ENCODE measurements at regions not wholly inside any gene's neighbourhood (a gene's known extent, or its start where the extent isn't known, plus 50 kb on each side); places are given as distances from the start of the nearest gene placed in this dataset.
A peak's percentile ranks its signal among the peaks of the same experiment; 100 is the strongest.

DNA sequence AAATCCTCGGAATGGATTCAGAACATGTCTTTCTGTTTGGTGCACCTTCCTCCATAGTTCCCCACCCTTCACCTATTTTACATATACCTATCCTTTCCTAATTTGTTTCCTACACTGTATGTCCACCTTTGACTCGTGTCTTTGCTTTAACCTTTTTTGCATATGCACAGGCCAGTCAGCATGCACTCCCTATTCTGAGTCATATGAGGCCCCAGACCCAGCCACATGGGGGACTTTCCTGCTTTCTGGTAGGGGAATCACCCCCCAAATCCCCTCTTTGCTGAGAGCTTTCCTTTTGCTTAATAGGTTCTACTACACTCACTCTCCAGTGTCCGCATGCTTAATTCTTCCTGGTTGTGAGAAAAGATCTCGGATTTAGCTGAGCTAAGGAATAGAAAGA, 393.8 kb upstream of the IMPG1 start:
- H3K79me1 ChIP-seq (ENCODE audit: low read depth, low read length): no peaks in the 10 kb centered on the region
- H4K8ac ChIP-seq (ENCODE audit: low read depth, low read length): no peak overlapping the region
- H3K4me1 ChIP-seq (ENCODE audit: control insufficient read depth in 2 of 2, insufficient read depth in 1 of 2, low read depth in 1 of 2, low read length in 2 of 2): no peaks in the 10 kb centered on the region
- no peak overlapping the region for H3K4ac ChIP-seq (ENCODE audit: low read length)
- no CpG with 5 or more reads among the region's 4 CpGs for WGBS, 2 donors (ENCODE audit: extremely low coverage in 2 of 2, insufficient read length in 2 of 2, insufficient replicate concordance in 1 of 2)
- H3K4me3 ChIP-seq (ENCODE audit: low read length in 2 of 2): no peak overlapping the region
- H4K91ac ChIP-seq (ENCODE audit: low read depth, low read length, poor library complexity): no peak overlapping the region
- H3K9me3 ChIP-seq (replicated peaks in 1 of 2; ENCODE audit: control insufficient read depth in 2 of 2, insufficient read depth in 1 of 2, low read depth in 1 of 2, low read length in 2 of 2): no peaks in the 10 kb centered on the region
- no peak overlapping the region for H2BK15ac ChIP-seq (ENCODE audit: low read length)
- no peak overlapping the region for H2BK5ac ChIP-seq (ENCODE audit: low read length)
- H3K27ac ChIP-seq (replicated peaks; ENCODE audit: low read length): no peak overlapping the region
- H3K36me3 ChIP-seq (replicated peaks in 1 of 2; ENCODE audit: control insufficient read depth in 2 of 2, insufficient read depth in 2 of 2, low read length in 2 of 2): no peaks in the 10 kb centered on the region
- no peak overlapping the region for H3K18ac ChIP-seq (ENCODE audit: low read length)
- no peak overlapping the region for H3K4me2 ChIP-seq (ENCODE audit: insufficient read depth, low read length, poor library complexity, severe bottlenecking)
- H3K9ac ChIP-seq (ENCODE audit: low read depth, low read length, poor library complexity): no peak overlapping the region
- H3K23ac ChIP-seq (ENCODE audit: low read depth, low read length, poor library complexity): no peak overlapping the region
- H2AFZ ChIP-seq (ENCODE audit: low read length): no peak overlapping the region
- no peak overlapping the region for H2AK5ac ChIP-seq (ENCODE audit: low read depth, low read length)
- H3K14ac ChIP-seq (ENCODE audit: low read length): no peak overlapping the region
- H2BK12ac ChIP-seq (ENCODE audit: low read length): no peak overlapping the region
- H3K27me3 ChIP-seq (ENCODE audit: control insufficient read depth in 3 of 3, insufficient read depth in 3 of 3, low read depth in 1 of 3, low read length in 3 of 3): no peaks in the 10 kb centered on the region
- no peak for DNase-seq (ENCODE audit: low spot score)
- no peak overlapping the region for H2BK120ac ChIP-seq (ENCODE audit: low read depth, low read length)

DNA sequence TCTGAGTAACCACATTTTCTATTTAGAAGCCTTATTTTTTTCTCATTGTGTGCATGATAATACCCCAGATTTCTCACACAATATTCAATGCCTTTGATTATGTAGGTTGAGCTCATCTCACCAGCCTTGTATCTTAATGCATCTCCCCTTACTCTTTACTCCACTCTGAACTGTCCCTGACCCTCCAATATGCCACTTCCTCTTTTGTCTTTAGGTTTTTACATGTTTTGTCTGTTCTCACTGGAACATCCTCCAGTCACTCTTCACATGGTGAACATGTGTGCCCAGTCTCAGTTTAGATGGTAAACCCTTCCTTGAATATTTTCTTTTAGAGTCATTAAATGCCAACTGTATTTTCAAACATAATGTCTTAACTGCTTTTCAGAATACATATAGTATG, 392.9 kb upstream of the IMPG1 start:
- Histone ChIP-seq H2BK120ac (ENCODE audit: low read depth, low read length) (no peak overlapping the region), H3K27me3 (ENCODE audit: control insufficient read depth in 3 of 3, insufficient read depth in 3 of 3, low read depth in 1 of 3, low read length in 3 of 3) (no peaks in the 10 kb centered on the region), H3K23ac (ENCODE audit: low read depth, low read length, poor library complexity) (no peak overlapping the region), H2AFZ (ENCODE audit: low read length) (no peak overlapping the region), H3K4ac (ENCODE audit: low read length) (no peak overlapping the region), H2BK5ac (ENCODE audit: low read length) (no peak overlapping the region), H3K27ac (replicated peaks; ENCODE audit: low read length) (no peak overlapping the region), H3K4me2 (ENCODE audit: insufficient read depth, low read length, poor library complexity, severe bottlenecking) (no peak overlapping the region), H3K18ac (ENCODE audit: low read length) (no peak overlapping the region), H4K8ac (ENCODE audit: low read depth, low read length) (no peak overlapping the region), H3K9me3 (replicated peaks in 1 of 2; ENCODE audit: control insufficient read depth in 2 of 2, insufficient read depth in 1 of 2, low read depth in 1 of 2, low read length in 2 of 2) (peaks cover 0 to 1% of the 10 kb centered on the region in 2 donors), H3K79me1 (ENCODE audit: low read depth, low read length) (no peaks in the 10 kb centered on the region), H2AK5ac (ENCODE audit: low read depth, low read length) (no peak overlapping the region), H3K36me3 (replicated peaks in 1 of 2; ENCODE audit: control insufficient read depth in 2 of 2, insufficient read depth in 2 of 2, low read length in 2 of 2) (no peaks in the 10 kb centered on the region), H3K4me1 (ENCODE audit: control insufficient read depth in 2 of 2, insufficient read depth in 1 of 2, low read depth in 1 of 2, low read length in 2 of 2) (no peaks in the 10 kb centered on the region), H3K9ac (ENCODE audit: low read depth, low read length, poor library complexity) (no peak overlapping the region), H4K91ac (ENCODE audit: low read depth, low read length, poor library complexity) (no peak overlapping the region), H2BK15ac (ENCODE audit: low read length) (no peak overlapping the region), H3K4me3 (ENCODE audit: low read length in 2 of 2) (no peak overlapping the region), H2BK12ac (ENCODE audit: low read length) (no peak overlapping the region), H3K14ac (ENCODE audit: low read length) (no peak overlapping the region)
- no peak for DNase-seq (ENCODE audit: low spot score)

DNA sequence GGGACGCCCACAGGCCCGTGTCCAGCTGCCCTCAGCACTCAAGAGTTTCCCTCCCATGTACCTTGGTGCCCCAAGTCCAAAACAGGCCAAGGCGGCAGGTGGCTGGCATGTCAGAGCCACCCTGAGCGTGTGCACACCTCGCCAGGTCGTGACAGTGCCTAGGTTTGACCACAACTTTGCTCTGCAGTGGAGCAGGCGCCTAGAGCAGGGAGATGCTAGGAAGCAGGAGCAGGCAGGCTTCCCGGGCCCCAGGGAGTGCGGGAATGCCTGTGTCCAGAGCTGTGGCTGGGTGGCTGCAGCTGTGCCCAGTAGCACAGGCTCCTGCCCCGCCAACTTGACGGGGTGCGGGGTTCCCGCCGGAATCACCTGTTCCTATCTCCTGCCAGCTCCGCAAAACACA, 380.8 kb upstream of the IMPG1 start:
- DNase-seq (ENCODE audit: low spot score): no peak
- Histone ChIP-seq H3K4me1 (ENCODE audit: control insufficient read depth in 2 of 2, insufficient read depth in 1 of 2, low read depth in 1 of 2, low read length in 2 of 2) (no peaks in the 10 kb centered on the region), H3K36me3 (replicated peaks in 1 of 2; ENCODE audit: control insufficient read depth in 2 of 2, insufficient read depth in 2 of 2, low read length in 2 of 2) (no peaks in the 10 kb centered on the region), H2BK15ac (ENCODE audit: low read length) (no peak overlapping the region), H2BK5ac (ENCODE audit: low read length) (no peak overlapping the region), H2BK120ac (ENCODE audit: low read depth, low read length) (no peak overlapping the region), H3K79me1 (ENCODE audit: low read depth, low read length) (no peaks in the 10 kb centered on the region), H4K8ac (ENCODE audit: low read depth, low read length) (no peak overlapping the region), H3K23ac (ENCODE audit: low read depth, low read length, poor library complexity) (peak overlapping the region; percentile 65), H3K27ac (replicated peaks; ENCODE audit: low read length) (no peak overlapping the region), H3K4me2 (ENCODE audit: insufficient read depth, low read length, poor library complexity, severe bottlenecking) (no peak overlapping the region), H2AFZ (ENCODE audit: low read length) (no peak overlapping the region), H3K14ac (ENCODE audit: low read length) (no peak overlapping the region), H3K9me3 (replicated peaks in 1 of 2; ENCODE audit: control insufficient read depth in 2 of 2, insufficient read depth in 1 of 2, low read depth in 1 of 2, low read length in 2 of 2) (no peaks in the 10 kb centered on the region), H3K9ac (ENCODE audit: low read depth, low read length, poor library complexity) (peak overlapping the region; percentile 63), H2AK5ac (ENCODE audit: low read depth, low read length) (no peak overlapping the region), H3K27me3 (ENCODE audit: control insufficient read depth in 3 of 3, insufficient read depth in 3 of 3, low read depth in 1 of 3, low read length in 3 of 3) (no peaks in the 10 kb centered on the region), H2BK12ac (ENCODE audit: low read length) (no peak overlapping the region), H3K4me3 (ENCODE audit: low read length in 2 of 2) (no peak overlapping the region), H4K91ac (ENCODE audit: low read depth, low read length, poor library complexity) (no peak overlapping the region), H3K4ac (ENCODE audit: low read length) (no peak overlapping the region), H3K18ac (ENCODE audit: low read length) (no peak overlapping the region)
- WGBS, 2 donors (ENCODE audit: extremely low coverage in 2 of 2, insufficient read length in 2 of 2, insufficient replicate concordance in 1 of 2): no CpG with 5 or more reads among the region's 15 CpGs

DNA sequence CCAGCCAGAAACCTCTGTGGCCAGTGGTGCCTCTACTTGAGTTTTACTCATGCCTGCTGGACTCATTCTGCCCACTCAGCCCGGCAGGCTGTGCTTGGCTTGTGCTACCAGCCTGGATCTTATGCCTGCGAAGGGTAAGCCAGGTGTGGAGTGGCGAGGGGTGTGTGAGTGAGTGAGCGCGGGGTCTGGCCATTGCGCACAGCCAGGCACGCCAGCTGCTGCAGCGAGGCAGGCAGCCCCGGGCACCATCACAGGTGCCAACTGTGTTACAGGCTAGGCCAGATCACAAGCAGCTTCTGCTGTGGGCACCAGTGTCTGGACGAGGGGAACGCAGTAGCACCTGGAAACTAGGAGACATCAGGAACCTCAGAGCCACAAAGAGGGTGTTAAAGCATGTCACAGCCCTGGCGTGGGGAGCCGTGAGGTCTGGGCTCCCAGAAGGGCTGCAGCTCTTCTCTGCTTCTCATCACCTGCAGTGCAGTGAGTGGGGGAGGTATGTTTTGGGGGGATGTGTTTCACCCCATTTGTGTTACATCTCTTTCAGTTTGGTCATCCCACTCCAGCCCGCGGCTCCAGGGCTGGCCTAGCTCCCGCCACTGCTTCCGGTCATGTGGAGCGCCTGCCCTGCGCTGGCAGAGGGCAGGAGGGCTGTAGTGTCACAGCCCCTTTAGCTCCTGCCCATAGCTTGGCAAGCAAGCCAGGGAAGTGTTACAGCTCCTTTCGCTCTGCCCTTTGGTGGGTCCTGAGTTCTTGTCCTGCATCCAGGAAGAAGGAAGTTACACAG, 379.7 kb upstream of the IMPG1 start:
- WGBS, 2 donors (ENCODE audit: extremely low coverage in 2 of 2, insufficient read length in 2 of 2, insufficient replicate concordance in 1 of 2): no CpG with 5 or more reads among the region's 20 CpGs
- Histone ChIP-seq H3K4me3 (ENCODE audit: low read length in 2 of 2) (peak overlapping the region in 1 of 2 donors; percentile 47), H2BK5ac (ENCODE audit: low read length) (peak overlapping the region; percentile 13), H3K36me3 (replicated peaks in 1 of 2; ENCODE audit: control insufficient read depth in 2 of 2, insufficient read depth in 2 of 2, low read length in 2 of 2) (no peaks in the 10 kb centered on the region), H3K14ac (ENCODE audit: low read length) (peak overlapping the region; percentile 47), H2AFZ (ENCODE audit: low read length) (no peak overlapping the region), H2BK12ac (ENCODE audit: low read length) (peak overlapping the region; percentile 10), H3K9ac (ENCODE audit: low read depth, low read length, poor library complexity) (peak overlapping the region; percentile 21), H3K18ac (ENCODE audit: low read length) (peak overlapping the region; percentile 55), H4K91ac (ENCODE audit: low read depth, low read length, poor library complexity) (no peak overlapping the region), H2BK15ac (ENCODE audit: low read length) (peak overlapping the region; percentile 67), H4K8ac (ENCODE audit: low read depth, low read length) (peak overlapping the region; percentile 98), H3K9me3 (replicated peaks in 1 of 2; ENCODE audit: control insufficient read depth in 2 of 2, insufficient read depth in 1 of 2, low read depth in 1 of 2, low read length in 2 of 2) (no peaks in the 10 kb centered on the region), H2BK120ac (ENCODE audit: low read depth, low read length) (no peak overlapping the region), H2AK5ac (ENCODE audit: low read depth, low read length) (no peak overlapping the region), H3K79me1 (ENCODE audit: low read depth, low read length) (no peaks in the 10 kb centered on the region), H3K27ac (replicated peaks; ENCODE audit: low read length) (no peak overlapping the region), H3K4me1 (ENCODE audit: control insufficient read depth in 2 of 2, insufficient read depth in 1 of 2, low read depth in 1 of 2, low read length in 2 of 2) (no peaks in the 10 kb centered on the region), H3K23ac (ENCODE audit: low read depth, low read length, poor library complexity) (peak overlapping the region; percentile 73), H3K4ac (ENCODE audit: low read length) (peak overlapping the region; percentile 76), H3K27me3 (ENCODE audit: control insufficient read depth in 3 of 3, insufficient read depth in 3 of 3, low read depth in 1 of 3, low read length in 3 of 3) (no peaks in the 10 kb centered on the region), H3K4me2 (ENCODE audit: insufficient read depth, low read length, poor library complexity, severe bottlenecking) (no peak overlapping the region)
- no peak for DNase-seq (ENCODE audit: low spot score)

All from neuronal stem cell (in vitro differentiated cells).